ENCODE measurements at regions not wholly inside any gene's neighbourhood (a gene's known extent, or its start where the extent isn't known, plus 50 kb on each side); places are given as distances from the start of the nearest gene placed in this dataset.
"Not testable (repeated sequence)": the region's sequence is repeated elsewhere in the genome, so short reads cannot be mapped to it uniquely, and the experiment has no call there.

- DNase-seq = no peak
Measured at GRCh38 chr14:95597784-95598211, 62.9 kb downstream of the GLRX5 start.

- DNase-seq = no peak
Measured at GRCh38 chr14:95601650-95602049, 66.8 kb downstream of the GLRX5 start.

GRCh38 chr14:95603415-95603814 is 68.6 kb downstream of the GLRX5 start:
- DNase-seq = no peak

- no peak for DNase-seq
Measured at GRCh38 chr14:95606266-95606665, 71.4 kb downstream of the GLRX5 start.

GRCh38 chr14:95608637-95609235 is 73.9 kb downstream of the GLRX5 start:
- DNase-seq = no peak

- DNase-seq = no peak
Measured at GRCh38 chr14:95609398-95609990, 74.6 kb downstream of the GLRX5 start.

GRCh38 chr14:95611293-95611880 is 74.8 kb upstream of the TCL1B start:
- DNase-seq = no peak

DNA sequence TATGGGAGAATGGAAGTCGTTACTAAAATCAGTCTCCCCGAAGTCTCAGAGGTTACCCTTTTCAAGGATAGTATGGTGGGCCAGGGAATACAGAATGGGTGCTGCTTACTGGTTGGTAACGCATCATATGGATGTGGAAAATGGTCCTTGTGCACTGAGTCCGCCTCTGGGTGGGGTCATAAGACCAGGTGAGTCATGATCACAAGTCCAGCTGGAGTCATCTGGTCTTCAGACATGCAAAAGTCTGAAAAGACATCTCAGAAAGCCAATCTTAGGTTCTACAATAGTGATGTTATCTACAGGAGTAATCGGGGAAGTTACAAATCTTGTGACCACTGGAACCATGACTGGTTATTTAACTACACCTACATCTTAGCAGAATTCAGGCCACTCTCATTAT is 71.9 kb upstream of the TCL1B start:
- no peak for DNase-seq

GRCh38 chr14:95616745-95617144 is 69.5 kb upstream of the TCL1B start:
- DNase-seq = no peak

- no peak for DNase-seq
Measured at GRCh38 chr14:95619785-95620417, 66.3 kb upstream of the TCL1B start.

DNA sequence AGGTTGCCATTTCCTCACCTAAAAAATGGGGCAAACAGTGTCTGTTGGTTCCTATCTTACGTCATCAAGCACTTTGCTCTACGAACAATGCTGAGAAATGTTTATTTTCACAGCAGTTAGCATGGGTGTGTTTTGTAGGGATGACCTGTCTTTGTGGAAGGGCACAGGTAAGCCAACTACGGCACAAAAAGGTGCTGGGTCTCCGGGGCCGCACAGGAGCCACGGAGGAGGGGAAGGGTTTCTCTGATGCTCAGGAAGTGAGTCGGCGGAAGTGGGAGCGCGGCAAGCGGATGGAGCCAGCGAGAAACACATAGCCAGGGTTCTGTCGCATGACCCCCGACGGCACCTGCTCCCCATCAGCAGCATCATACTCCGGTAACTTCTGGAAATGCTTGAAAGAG is 65.6 kb upstream of the TCL1B start:
- DNase-seq = peak; percentile 16

DNA sequence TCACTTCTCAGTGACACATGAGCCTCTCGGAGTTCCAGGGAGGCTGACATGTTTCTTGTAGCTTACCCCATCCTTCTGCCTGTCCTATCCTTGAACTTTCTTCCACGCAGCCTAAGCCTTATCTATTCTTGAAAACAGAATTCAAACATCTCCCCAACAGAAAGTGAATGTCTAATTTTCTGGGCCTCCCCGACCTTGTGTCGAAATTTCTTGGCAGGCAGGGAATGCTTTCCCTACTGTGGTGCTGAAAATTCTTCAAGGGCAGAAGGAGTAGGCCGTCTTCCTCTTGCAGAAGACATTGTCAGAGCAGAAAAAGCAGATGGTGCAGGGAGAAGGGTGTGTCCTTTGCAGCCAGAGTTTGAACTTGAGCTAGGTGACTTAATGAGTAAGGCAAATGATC is 63.0 kb upstream of the TCL1B start:
- DNase-seq = no peak

- DNase-seq = not testable (repeated sequence)
Measured at GRCh38 chr14:95625710-95626109, 60.5 kb upstream of the TCL1B start.

- DNase-seq = no peak
Measured at GRCh38 chr14:95635051-95635450, 51.2 kb upstream of the TCL1B start.
